ENCODE measurements at regions not wholly inside any gene's neighbourhood (a gene's known extent, or its start where the extent isn't known, plus 50 kb on each side); places are given as distances from the start of the nearest gene placed in this dataset.

DNA sequence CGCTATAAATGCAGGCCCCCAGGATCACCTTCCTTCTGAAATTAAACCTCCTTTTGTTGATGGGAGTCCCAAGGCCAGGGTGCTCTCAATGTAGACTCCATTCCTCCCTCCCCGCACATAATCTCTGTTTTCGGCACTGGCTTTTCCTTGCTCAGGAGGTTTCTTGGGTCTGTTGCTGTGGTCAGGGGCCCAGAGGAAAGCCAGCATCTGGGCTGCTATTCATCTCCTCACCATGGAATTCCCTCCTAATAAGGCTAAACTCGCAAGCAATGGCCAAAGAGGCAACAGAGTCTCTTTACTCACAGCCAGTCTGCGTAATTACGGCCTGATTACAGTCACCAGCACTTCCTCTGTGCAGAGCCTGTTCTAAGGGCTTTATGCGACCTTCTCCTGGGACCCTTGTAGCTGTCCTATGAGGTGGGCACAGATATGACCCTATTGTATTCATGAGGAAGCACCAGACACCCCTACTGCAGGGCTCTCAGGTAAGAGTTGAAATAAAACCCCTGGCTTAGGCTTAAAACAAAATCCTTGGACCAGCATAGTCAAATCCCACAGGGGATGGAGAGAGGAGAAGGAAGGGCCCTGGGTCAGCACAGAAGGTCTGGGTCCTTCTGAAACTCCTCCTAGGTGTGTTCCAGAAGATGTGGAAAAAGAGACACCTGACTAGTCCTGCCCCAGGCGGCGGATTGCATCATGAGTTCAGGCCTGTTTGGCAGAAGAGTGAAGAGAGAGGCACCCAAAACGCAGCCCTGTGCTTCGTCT is 105.0 kb upstream of the SH3BP4 start:
- H3K27ac ChIP-seq, result no peak overlapping the region
- DNase-seq, result no peak
- H3K36me3 ChIP-seq, result no peaks in the 10 kb centered on the region
- no peak for TF ChIP-seq POLR2A (IDR thresholded peaks at IDR 0.05)
- ATAC-seq, result no peak
- in situ Hi-C loops (cut with MboI; ENCODE audit: low sequenced_read_pairs in 4 of 4), result no loop called here
- H3K27me3 ChIP-seq, result no peaks in the 10 kb centered on the region
- no peak overlapping the region for H3K4me3 ChIP-seq
- no peaks in the 10 kb centered on the region for H3K4me1 ChIP-seq
- intact Hi-C loops (cut with DNase I; ENCODE audit: low total_unique reads), result no loop called here
- H3K9me3 ChIP-seq, result no peaks in the 10 kb centered on the region

GRCh38 chr2:234845602-234846590 is 105.9 kb upstream of the SH3BP4 start:
- DNase-seq (no peak), ATAC-seq (no peak)
- TF ChIP-seq POLR2A (IDR thresholded peaks at IDR 0.05), result no peak
- no peak for TF ChIP-seq CTCF (IDR thresholded peaks at IDR 0.05 in 4 of 5, conservative IDR thresholded peaks at IDR 0.05 in 1 of 5)
- H3K4me3 ChIP-seq, result no peak overlapping the region
- peaks cover 3 to 5% of the 10 kb centered on the region in 2 donors for H3K4me1 ChIP-seq
- no peak overlapping the region for H3K27ac ChIP-seq
- H3K27me3 ChIP-seq, result no peaks in the 10 kb centered on the region
- in situ Hi-C loops (cut with MboI; ENCODE audit: low sequenced_read_pairs in 4 of 4) (no loop called here), intact Hi-C loops (cut with DNase I; ENCODE audit: low total_unique reads) (no loop called here)
- H3K36me3 ChIP-seq, result no peaks in the 10 kb centered on the region
- no peaks in the 10 kb centered on the region for H3K9me3 ChIP-seq

DNA sequence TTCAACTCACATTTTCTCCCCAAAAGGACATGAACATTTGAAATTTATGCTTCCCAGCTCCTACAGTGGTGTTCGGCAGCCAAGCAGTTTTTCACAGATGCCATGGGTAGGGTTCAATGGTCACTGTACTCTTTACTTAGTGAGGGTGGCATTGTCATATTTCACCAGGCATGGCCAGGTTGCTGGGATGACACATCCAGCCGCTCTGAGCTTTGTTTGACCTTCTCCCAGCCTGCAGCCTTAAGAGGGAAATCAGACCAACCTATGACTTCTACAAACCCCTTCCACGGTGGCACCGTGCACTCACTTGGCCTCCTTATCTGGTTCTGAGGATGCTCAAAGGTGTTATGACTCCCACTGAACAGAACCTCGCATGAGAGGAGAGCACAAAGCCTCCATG is 108.4 kb upstream of the SH3BP4 start:
- Histone ChIP-seq H3K4me3 (no peak overlapping the region), H3K4me1 (peaks cover 5 to 7% of the 10 kb centered on the region in 2 donors), H3K27ac (no peak overlapping the region), H3K36me3 (no peaks in the 10 kb centered on the region), H3K27me3 (no peaks in the 10 kb centered on the region), H3K9me3 (no peaks in the 10 kb centered on the region)
- TF ChIP-seq CTCF (IDR thresholded peaks at IDR 0.05 in 4 of 5, conservative IDR thresholded peaks at IDR 0.05 in 1 of 5) (no peak), POLR2A (IDR thresholded peaks at IDR 0.05) (no peak)
- no peak for ATAC-seq
- no peak for DNase-seq
- in situ Hi-C loops (cut with MboI; ENCODE audit: low sequenced_read_pairs in 4 of 4), result no loop called here
- intact Hi-C loops (cut with DNase I; ENCODE audit: low total_unique reads), result loop anchor here (5.0 kb wide), 1 partner anchor 1054 kb away; no protein-coding TSS in a partner anchor

DNA sequence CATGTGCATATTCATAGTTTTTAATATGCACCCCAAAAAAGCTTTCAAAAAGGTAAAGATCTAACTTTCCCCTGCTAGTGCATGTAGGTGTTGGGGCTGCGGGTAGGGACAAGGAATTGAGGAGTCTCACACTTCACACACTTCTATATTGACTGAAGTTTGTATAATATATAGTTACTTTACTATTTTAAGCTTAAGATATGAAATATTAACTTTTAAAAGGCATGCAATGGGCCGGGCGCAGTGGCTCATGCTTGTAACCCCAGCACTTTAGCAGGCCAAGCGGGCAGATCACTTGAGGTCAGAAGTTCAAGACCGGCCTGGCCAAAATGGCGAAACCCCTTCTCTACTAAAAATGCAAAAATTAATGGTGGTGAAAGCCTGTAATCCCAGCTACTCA is 109.1 kb upstream of the SH3BP4 start:
- H3K36me3 ChIP-seq, result no peaks in the 10 kb centered on the region
- TF ChIP-seq POLR2A (IDR thresholded peaks at IDR 0.05) (no peak), CTCF (IDR thresholded peaks at IDR 0.05 in 4 of 5, conservative IDR thresholded peaks at IDR 0.05 in 1 of 5) (no peak)
- in situ Hi-C loops (cut with MboI; ENCODE audit: low sequenced_read_pairs in 4 of 4) (no loop called here), intact Hi-C loops (cut with DNase I; ENCODE audit: low total_unique reads) (loop anchor here (5.0 kb wide), 1 partner anchor 1055 kb away; no protein-coding TSS in a partner anchor)
- no peaks in the 10 kb centered on the region for H3K9me3 ChIP-seq
- no peak overlapping the region for H3K27ac ChIP-seq
- peaks cover 5 to 7% of the 10 kb centered on the region in 2 donors for H3K4me1 ChIP-seq
- DNase-seq (no peak), ATAC-seq (no peak)
- no peaks in the 10 kb centered on the region for H3K27me3 ChIP-seq
- H3K4me3 ChIP-seq, result no peak overlapping the region
